ENCODE measurements at regions not wholly inside any gene's neighbourhood (a gene's known extent, or its start where the extent isn't known, plus 50 kb on each side); places are given as distances from the start of the nearest gene placed in this dataset.

GRCh38 chr14:34299360-34299759 is 162.7 kb downstream of the SPTSSA start:
- Histone ChIP-seq H3K36me3 (ENCODE audit: insufficient read depth, low read length) (no peaks in the 10 kb centered on the region), H3K27ac (ENCODE audit: low read depth in 1 of 2, low read length in 2 of 2) (no peak overlapping the region), H3K9me3 (ENCODE audit: control insufficient read depth in 1 of 2, insufficient read depth in 1 of 2, low read length in 2 of 2) (no peaks in the 10 kb centered on the region), H3K27me3 (ENCODE audit: control insufficient read depth in 1 of 2, insufficient read depth in 2 of 2, low read length in 2 of 2) (no peaks in the 10 kb centered on the region), H3K4me3 (ENCODE audit: low read length) (no peak overlapping the region), H3K4me1 (ENCODE audit: insufficient read depth, low read length) (no peaks in the 10 kb centered on the region)
- Mint-ChIP-seq H3K27ac (no peak overlapping the region), H3K36me3 (ENCODE audit: low read depth) (no peaks in the 10 kb centered on the region), H3K4me1 (ENCODE audit: low read depth) (no peaks in the 10 kb centered on the region), H3K27me3 (no peaks in the 10 kb centered on the region), H3K4me3 (no peak overlapping the region), H3K9me3 (no peaks in the 10 kb centered on the region)
- DNase-seq (no peak), ATAC-seq (ENCODE audit: poor library complexity) (no peak)
- TF ChIP-seq CTCF (IDR thresholded peaks at IDR 0.05) = no peak
- intact Hi-C loops (cut with DNase I, micrococcal nuclease) = no loop called here
- ChIA-PET POLR2A (no interaction called here), CTCF (no interaction called here)

GRCh38 chr14:34297786-34298520 is 164.1 kb downstream of the SPTSSA start:
- CTCF ChIA-PET = no interaction called here
- H3K4me1 ChIP-seq (ENCODE audit: insufficient read depth, low read length) = no peaks in the 10 kb centered on the region
- Mint-ChIP-seq H3K36me3 (ENCODE audit: low read depth) (no peaks in the 10 kb centered on the region), H3K9me3 (no peaks in the 10 kb centered on the region), H3K27ac (no peak overlapping the region), H3K4me3 (no peak overlapping the region), H3K4me1 (ENCODE audit: low read depth) (no peaks in the 10 kb centered on the region), H3K27me3 (no peaks in the 10 kb centered on the region)
- intact Hi-C loops (cut with DNase I, micrococcal nuclease) = no loop called here
- no peak overlapping the region for H3K27ac ChIP-seq (ENCODE audit: low read depth in 1 of 2, low read length in 2 of 2)
- ATAC-seq (ENCODE audit: poor library complexity) = no peak
- TF ChIP-seq CTCF (IDR thresholded peaks at IDR 0.05) = no peak
- H3K27me3 ChIP-seq (ENCODE audit: control insufficient read depth in 1 of 2, insufficient read depth in 2 of 2, low read length in 2 of 2) = peaks cover 0 to 3% of the 10 kb centered on the region in 2 experiments
- POLR2A ChIA-PET = no interaction called here
- no peak overlapping the region for H3K4me3 ChIP-seq (ENCODE audit: low read length)
- DNase-seq = no peak
- no peaks in the 10 kb centered on the region for H3K36me3 ChIP-seq (ENCODE audit: insufficient read depth, low read length)
- no peaks in the 10 kb centered on the region for H3K9me3 ChIP-seq (ENCODE audit: control insufficient read depth in 1 of 2, insufficient read depth in 1 of 2, low read length in 2 of 2)

- CTCF ChIA-PET = no interaction called here
- no peak for TF ChIP-seq CTCF (IDR thresholded peaks at IDR 0.05)
- Histone ChIP-seq H3K4me1 (ENCODE audit: insufficient read depth, low read length) (no peaks in the 10 kb centered on the region), H3K27me3 (ENCODE audit: control insufficient read depth in 1 of 2, insufficient read depth in 2 of 2, low read length in 2 of 2) (no peaks in the 10 kb centered on the region), H3K36me3 (ENCODE audit: insufficient read depth, low read length) (no peaks in the 10 kb centered on the region), H3K9me3 (ENCODE audit: control insufficient read depth in 1 of 2, insufficient read depth in 1 of 2, low read length in 2 of 2) (no peaks in the 10 kb centered on the region), H3K27ac (ENCODE audit: low read depth in 1 of 2, low read length in 2 of 2) (no peak overlapping the region), H3K4me3 (ENCODE audit: low read length) (no peak overlapping the region)
- Mint-ChIP-seq H3K27ac (no peak overlapping the region), H3K4me1 (ENCODE audit: low read depth) (no peaks in the 10 kb centered on the region), H3K4me3 (no peak overlapping the region), H3K36me3 (ENCODE audit: low read depth) (no peaks in the 10 kb centered on the region), H3K27me3 (no peaks in the 10 kb centered on the region), H3K9me3 (peaks cover 3% of the 10 kb centered on the region)
- intact Hi-C loops (cut with DNase I, micrococcal nuclease) = no loop called here
- DNase-seq = no peak
- POLR2A ChIA-PET = no interaction called here
- no peak for ATAC-seq (ENCODE audit: poor library complexity)
Measured at GRCh38 chr14:34283590-34283989, 178.4 kb downstream of the SPTSSA start.
